Gastrocnemius medialis (tissue), 4 donors: ENCODE measurements at regions not wholly inside any gene's neighbourhood (a gene's known extent, or its start where the extent isn't known, plus 50 kb on each side); places are given as distances from the start of the nearest gene placed in this dataset.

Experiments used
- CTCF ChIP-seq, 5 experiments: fragments of 450-650 bp in 3 of 5; fragments of 200-600 bp in 2 of 5; sonication (generic) in 2 of 5; IDR thresholded peaks in 4 of 5; conservative IDR thresholded peaks in 1 of 5; 1 replicate in 4 of 5; 2 replicates in 1 of 5; pipeline ENCODE4 v1.5.1; 2016 to 2019; ENCODE audit warnings: antibody characterized with exemption in 5 of 5, mild to moderate bottlenecking in 3 of 5, moderate library complexity in 3 of 5
- POLR2A ChIP-seq, 2 donors: fragments of 450-650 bp; IDR thresholded peaks; one replicate each; pipeline ENCODE4 v1.6.1; 2017; ENCODE audit warnings: antibody characterized with exemption in 2 of 2, mild to moderate bottlenecking in 2 of 2, moderate library complexity in 2 of 2

GRCh38 chrX:68994891-68995255 lies 166.1 kb downstream of the EFNB1 start:
- TF ChIP-seq CTCF (IDR thresholded peaks at IDR 0.05 in 4 of 5, conservative IDR thresholded peaks at IDR 0.05 in 1 of 5) (no peak), POLR2A (IDR thresholded peaks at IDR 0.05) (no peak)
